ENCODE measurements at regions not wholly inside any gene's neighbourhood (a gene's known extent, or its start where the extent isn't known, plus 50 kb on each side); places are given as distances from the start of the nearest gene placed in this dataset.

GRCh38 chr11:131074573-131074972 is 158.3 kb upstream of the SNX19 start:
- Histone ChIP-seq H3K4me3 (no peak overlapping the region), H3K27me3 (peaks cover 0 to 4% (median 0%) of the 10 kb centered on the region in 4 donors), H3K27ac (no peak overlapping the region), H3K36me3 (no peaks in the 10 kb centered on the region), H3K9me3 (no peaks in the 10 kb centered on the region), H3K4me1 (no peaks in the 10 kb centered on the region)
- no peak for DNase-seq
- 54 to 55% methylated on average over 3 of the region's 3 CpGs for WGBS, 2 donors
- TF ChIP-seq CTCF (IDR thresholded peaks at IDR 0.05) (no peak), POLR2A (IDR thresholded peaks at IDR 0.05) (no peak)
- intact Hi-C loops (cut with DNase I): no loop called here

- DNase-seq: no peak
- H3K36me3 ChIP-seq: no peaks in the 10 kb centered on the region
- no peak overlapping the region for H3K27ac ChIP-seq
- peaks cover 0 to 4% (median 0%) of the 10 kb centered on the region in 4 donors for H3K27me3 ChIP-seq
- intact Hi-C loops (cut with DNase I): no loop called here
- H3K9me3 ChIP-seq: no peaks in the 10 kb centered on the region
- no peak overlapping the region for H3K4me3 ChIP-seq
- H3K4me1 ChIP-seq: no peaks in the 10 kb centered on the region
- TF ChIP-seq CTCF (IDR thresholded peaks at IDR 0.05): no peak
- no peak for TF ChIP-seq POLR2A (IDR thresholded peaks at IDR 0.05)
These were observed 161.1 kb upstream of the SNX19 start for GRCh38 chr11:131077340-131077739.

- Histone ChIP-seq H3K27me3 (peaks cover 0 to 4% (median 0%) of the 10 kb centered on the region in 4 donors), H3K9me3 (no peaks in the 10 kb centered on the region), H3K36me3 (no peaks in the 10 kb centered on the region), H3K27ac (no peak overlapping the region), H3K4me1 (no peaks in the 10 kb centered on the region), H3K4me3 (no peak overlapping the region)
- WGBS, 2 donors: 59 to 75% methylated on average over 3 of the region's 3 CpGs
- TF ChIP-seq CTCF (IDR thresholded peaks at IDR 0.05) (no peak), POLR2A (IDR thresholded peaks at IDR 0.05) (no peak)
- intact Hi-C loops (cut with DNase I): no loop called here
- DNase-seq: no peak
These were observed 162.8 kb upstream of the SNX19 start for GRCh38 chr11:131079036-131079435.

GRCh38 chr11:131089727-131090245 is 173.5 kb upstream of the SNX19 start:
- H3K4me1 ChIP-seq: no peaks in the 10 kb centered on the region
- DNase-seq: no peak
- H3K27me3 ChIP-seq: peaks cover 0 to 7% (median 0%) of the 10 kb centered on the region in 4 donors
- H3K36me3 ChIP-seq: no peaks in the 10 kb centered on the region
- H3K9me3 ChIP-seq: no peaks in the 10 kb centered on the region
- intact Hi-C loops (cut with DNase I): no loop called here
- H3K27ac ChIP-seq: no peak overlapping the region
- WGBS, 2 donors: 46 to 50% methylated on average over 2 of the region's 2 CpGs
- H3K4me3 ChIP-seq: no peak overlapping the region
- TF ChIP-seq POLR2A (IDR thresholded peaks at IDR 0.05) (no peak), CTCF (IDR thresholded peaks at IDR 0.05) (no peak)

- no peak for DNase-seq
- TF ChIP-seq CTCF (IDR thresholded peaks at IDR 0.05) (no peak), POLR2A (IDR thresholded peaks at IDR 0.05) (no peak)
- Histone ChIP-seq H3K36me3 (no peaks in the 10 kb centered on the region), H3K27ac (no peak overlapping the region), H3K4me3 (no peak overlapping the region), H3K27me3 (peaks cover 0 to 11% (median 0%) of the 10 kb centered on the region in 4 donors), H3K4me1 (no peaks in the 10 kb centered on the region), H3K9me3 (no peaks in the 10 kb centered on the region)
- intact Hi-C loops (cut with DNase I): no loop called here
- WGBS, 2 donors: 82 to 90% methylated on average over 3 of the region's 3 CpGs
These were observed 176.2 kb upstream of the SNX19 start for GRCh38 chr11:131092469-131092868.
